Bronchial epithelial cell (primary cell): ENCODE measurements at regions not wholly inside any gene's neighbourhood (a gene's known extent, or its start where the extent isn't known, plus 50 kb on each side); places are given as distances from the start of the nearest gene placed in this dataset.
A peak's percentile ranks its signal among the peaks of the same experiment; 100 is the strongest.

Experiments used
- DNase-seq: peaks from one replicate; pipeline ENCODE4 v3.0.0-alpha.2; 2010; ENCODE audit warnings: low read depth
- FAIRE-seq: peaks from 2 replicates; lab custom pipeline; 2011; peaks lifted over from hg19 to GRCh38; lab: Jason Lieb, UNC
- H3K27me3 ChIP-seq: 2 replicates; pipeline ENCODE4 v1.5.1; 2011; ENCODE audit warnings: low read length; ENCODE audit not compliant: control insufficient read depth, insufficient read depth
- H3K36me3 ChIP-seq: 2 replicates; pipeline ENCODE4 v1.5.1; 2011; ENCODE audit warnings: low read length; ENCODE audit not compliant: control insufficient read depth, insufficient read depth
- H3K4me3 ChIP-seq: 2 replicates; pipeline ENCODE4 v1.5.1; 2011; ENCODE audit warnings: mild to moderate bottlenecking, low read depth, low read length, control low read depth
- TF ChIP-seq, protein P1 (sequence below): IDR thresholded peaks from 2 replicates; pipeline ENCODE4 v1.5.1; 2011; ENCODE audit warnings: mild to moderate bottlenecking, moderate library complexity, low read length, control low read depth, inconsistent platforms; ENCODE audit not compliant: insufficient read depth, severe bottlenecking

DNA sequence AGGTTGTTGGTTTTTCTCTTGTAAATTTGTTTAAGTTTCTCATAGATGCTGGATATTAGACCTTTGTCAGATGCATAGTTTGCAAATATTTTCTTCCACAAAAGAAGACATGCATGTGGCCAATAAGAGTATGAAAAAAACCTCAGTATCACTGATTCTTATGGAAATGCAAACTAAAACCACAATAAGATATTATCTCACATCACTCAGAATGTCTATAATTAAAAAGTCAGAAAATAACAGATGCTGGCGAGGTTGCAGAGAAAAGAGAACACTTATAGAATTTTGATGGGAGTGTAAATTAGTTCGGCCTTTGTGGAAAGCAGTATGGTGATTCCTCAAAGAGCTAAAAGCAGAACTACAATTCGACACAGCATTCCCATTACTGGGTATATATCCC is 1355.6 kb downstream of the FAM133A start:
- DNase-seq (no peak), FAIRE-seq (no peak)
- H3K4me3 ChIP-seq = no peak overlapping the region
- no peaks in the 10 kb centered on the region for H3K27me3 ChIP-seq
- TF ChIP-seq, protein P1, sequence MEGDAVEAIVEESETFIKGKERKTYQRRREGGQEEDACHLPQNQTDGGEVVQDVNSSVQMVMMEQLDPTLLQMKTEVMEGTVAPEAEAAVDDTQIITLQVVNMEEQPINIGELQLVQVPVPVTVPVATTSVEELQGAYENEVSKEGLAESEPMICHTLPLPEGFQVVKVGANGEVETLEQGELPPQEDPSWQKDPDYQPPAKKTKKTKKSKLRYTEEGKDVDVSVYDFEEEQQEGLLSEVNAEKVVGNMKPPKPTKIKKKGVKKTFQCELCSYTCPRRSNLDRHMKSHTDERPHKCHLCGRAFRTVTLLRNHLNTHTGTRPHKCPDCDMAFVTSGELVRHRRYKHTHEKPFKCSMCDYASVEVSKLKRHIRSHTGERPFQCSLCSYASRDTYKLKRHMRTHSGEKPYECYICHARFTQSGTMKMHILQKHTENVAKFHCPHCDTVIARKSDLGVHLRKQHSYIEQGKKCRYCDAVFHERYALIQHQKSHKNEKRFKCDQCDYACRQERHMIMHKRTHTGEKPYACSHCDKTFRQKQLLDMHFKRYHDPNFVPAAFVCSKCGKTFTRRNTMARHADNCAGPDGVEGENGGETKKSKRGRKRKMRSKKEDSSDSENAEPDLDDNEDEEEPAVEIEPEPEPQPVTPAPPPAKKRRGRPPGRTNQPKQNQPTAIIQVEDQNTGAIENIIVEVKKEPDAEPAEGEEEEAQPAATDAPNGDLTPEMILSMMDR = no peak
- no peaks in the 10 kb centered on the region for H3K36me3 ChIP-seq

DNA sequence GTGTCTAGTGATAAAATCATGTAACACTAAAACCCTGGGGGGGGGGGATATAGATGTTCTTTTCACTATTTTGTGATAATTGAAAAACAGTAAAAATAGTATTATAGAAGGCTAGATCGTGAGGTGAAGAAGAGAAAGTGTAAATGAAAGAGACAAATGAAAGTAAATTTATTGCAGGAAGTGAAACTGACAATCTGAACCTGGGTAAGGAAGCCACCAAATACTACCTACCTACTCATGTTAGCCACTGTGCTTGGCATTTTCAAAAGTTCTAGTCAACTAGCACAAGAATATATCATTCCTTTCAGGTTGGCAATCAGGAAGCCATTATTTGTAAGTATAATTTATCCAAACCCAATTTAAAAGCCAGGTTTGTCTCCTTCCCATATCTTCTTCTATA is 1366.1 kb downstream of the FAM133A start:
- no peak overlapping the region for H3K4me3 ChIP-seq
- DNase-seq (no peak), FAIRE-seq (no peak)
- no peaks in the 10 kb centered on the region for H3K27me3 ChIP-seq
- H3K36me3 ChIP-seq = no peaks in the 10 kb centered on the region
- TF ChIP-seq, protein P1 = no peak

DNA sequence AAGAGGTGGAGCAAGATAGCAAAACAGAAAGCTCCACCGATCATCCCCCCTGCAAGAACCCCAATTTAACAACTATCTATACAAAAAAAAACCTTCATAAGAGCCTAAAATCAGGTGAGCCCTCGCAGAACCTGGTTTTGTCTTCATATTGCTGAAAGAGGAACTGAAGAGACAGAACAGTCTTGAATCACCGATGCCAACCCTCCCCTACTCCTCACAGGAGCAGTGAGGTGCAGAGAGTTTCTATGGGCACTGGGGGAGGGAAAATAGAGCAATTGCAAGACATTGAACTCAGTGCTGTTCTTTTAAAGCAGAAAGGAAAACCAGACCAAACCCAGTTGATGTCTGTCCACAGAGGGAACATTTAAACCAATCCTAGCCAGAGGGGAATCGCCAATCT is 1370.3 kb downstream of the FAM133A start:
- no peak for FAIRE-seq
- TF ChIP-seq, protein P1 = no peak
- no peaks in the 10 kb centered on the region for H3K27me3 ChIP-seq
- no peaks in the 10 kb centered on the region for H3K36me3 ChIP-seq
- H3K4me3 ChIP-seq = no peak overlapping the region
- DNase-seq = no peak

DNA sequence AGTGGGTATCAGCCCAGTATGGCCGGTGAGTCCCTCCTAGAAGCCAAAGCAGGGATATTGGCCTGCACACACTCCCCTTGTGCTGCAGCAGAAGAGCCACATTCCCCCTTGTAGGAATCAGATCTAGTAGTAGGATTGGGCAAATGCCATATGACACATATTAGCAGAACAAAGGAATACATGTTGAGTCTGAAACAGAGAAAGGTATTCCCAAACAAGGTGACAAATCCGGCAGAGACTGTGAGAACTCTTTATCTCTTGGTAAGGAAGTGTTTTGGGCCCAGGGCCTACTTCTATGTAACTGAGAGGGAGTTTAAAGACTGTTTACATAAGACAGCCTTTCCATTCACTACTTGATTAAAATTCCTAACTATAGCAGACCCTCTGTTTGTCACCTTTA is 1382.0 kb downstream of the FAM133A start:
- Histone ChIP-seq H3K36me3 (no peaks in the 10 kb centered on the region), H3K27me3 (no peaks in the 10 kb centered on the region), H3K4me3 (no peak overlapping the region)
- no peak for FAIRE-seq
- DNase-seq = peak; percentile 38
- TF ChIP-seq, protein P1 = no peak

DNA sequence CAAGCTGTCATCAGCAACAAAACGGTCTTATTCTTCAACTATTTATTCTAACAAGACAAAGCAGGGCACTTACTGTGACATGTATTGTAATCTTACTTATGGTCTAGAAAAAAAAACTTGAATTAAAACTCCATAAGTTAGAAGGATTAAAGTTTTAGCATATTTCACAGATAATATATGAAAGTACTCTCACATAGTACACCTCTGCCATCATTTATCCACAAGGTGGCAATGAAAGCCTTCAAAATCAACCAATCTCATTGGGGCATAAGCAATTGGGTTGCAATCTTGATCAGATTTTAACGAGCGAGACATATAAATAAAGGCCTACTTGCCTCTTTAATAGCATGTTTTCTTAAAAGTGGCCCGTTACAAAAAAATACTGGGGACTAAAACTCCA is 1382.9 kb downstream of the FAM133A start:
- DNase-seq (no peak), FAIRE-seq (no peak)
- TF ChIP-seq, protein P1 = no peak

DNA sequence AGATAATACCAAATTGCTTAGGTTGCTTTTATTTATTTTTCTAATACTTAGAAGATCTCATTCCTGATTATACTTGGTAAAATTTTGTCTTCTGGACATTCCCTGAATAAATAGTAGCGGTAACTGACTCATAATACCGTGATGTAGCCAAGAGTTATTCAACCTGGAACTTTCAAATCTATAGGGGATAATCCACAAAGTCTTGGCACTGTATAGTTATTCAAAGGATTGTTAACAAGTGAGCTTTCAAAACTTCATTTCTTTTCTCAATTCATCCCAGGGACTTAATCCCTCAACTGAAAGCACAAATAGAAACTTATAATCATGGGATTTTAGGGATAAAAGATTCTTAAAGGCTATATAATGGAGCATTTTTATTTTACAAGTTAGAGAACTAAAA is 1383.3 kb downstream of the FAM133A start:
- no peak for DNase-seq
- no peak overlapping the region for H3K4me3 ChIP-seq
- TF ChIP-seq, protein P1 = no peak
- no peaks in the 10 kb centered on the region for H3K36me3 ChIP-seq
- FAIRE-seq = no peak
- H3K27me3 ChIP-seq = no peaks in the 10 kb centered on the region

More for the DNA sequence above, 1382.9 kb downstream of the FAM133A start:
- Histone ChIP-seq H3K4me3 (no peak overlapping the region), H3K36me3 (no peaks in the 10 kb centered on the region), H3K27me3 (no peaks in the 10 kb centered on the region)
